ENCODE measurements at regions not wholly inside any gene's neighbourhood (a gene's known extent, or its start where the extent isn't known, plus 50 kb on each side); places are given as distances from the start of the nearest gene placed in this dataset.

DNA sequence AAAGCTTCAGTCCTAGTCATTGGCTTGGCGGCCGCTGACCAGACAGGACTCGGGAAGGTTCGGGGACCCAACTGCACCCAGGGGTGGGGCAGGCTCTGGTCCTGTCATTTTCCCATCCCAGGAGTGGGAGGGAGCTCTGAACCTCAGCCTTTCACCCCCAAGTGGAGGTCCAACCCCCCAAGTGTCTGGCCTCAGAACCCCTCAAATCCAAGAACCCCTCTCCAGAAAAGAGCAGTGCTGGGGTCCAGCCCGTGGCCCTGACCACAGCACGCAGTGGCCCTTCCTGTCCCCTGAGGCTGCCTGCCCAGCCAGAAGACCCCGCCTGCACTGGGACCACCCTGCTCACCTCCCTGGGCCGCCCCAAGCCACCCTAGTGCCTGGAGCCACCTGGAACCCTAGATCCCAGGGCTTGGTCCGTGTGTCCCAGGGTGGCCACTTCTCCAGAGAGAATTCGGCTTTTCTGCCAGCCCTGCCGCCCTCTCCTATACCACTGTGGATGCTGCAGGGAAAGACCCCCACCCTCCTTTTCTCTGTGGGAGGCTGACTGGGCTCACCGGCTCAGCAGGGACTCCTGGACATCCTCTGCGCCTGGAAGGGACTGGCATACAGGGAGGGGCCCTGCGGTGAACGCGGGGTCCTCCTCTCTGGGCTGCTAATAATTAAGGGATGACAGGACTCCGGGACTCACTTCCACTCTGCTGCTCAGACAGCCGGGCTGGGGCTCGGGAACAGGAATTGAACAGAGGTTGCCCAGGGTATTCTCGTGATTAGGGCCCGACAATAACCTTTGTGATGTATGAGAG lies 326.9 kb upstream of the SFSWAP start:
- no peaks in the 10 kb centered on the region for H3K4me1 ChIP-seq
- H3K9me3 ChIP-seq: no peaks in the 10 kb centered on the region
- H3K36me3 ChIP-seq: no peaks in the 10 kb centered on the region
- no peak for TF ChIP-seq POLR2A (IDR thresholded peaks at IDR 0.05)
- TF ChIP-seq, protein P1, sequence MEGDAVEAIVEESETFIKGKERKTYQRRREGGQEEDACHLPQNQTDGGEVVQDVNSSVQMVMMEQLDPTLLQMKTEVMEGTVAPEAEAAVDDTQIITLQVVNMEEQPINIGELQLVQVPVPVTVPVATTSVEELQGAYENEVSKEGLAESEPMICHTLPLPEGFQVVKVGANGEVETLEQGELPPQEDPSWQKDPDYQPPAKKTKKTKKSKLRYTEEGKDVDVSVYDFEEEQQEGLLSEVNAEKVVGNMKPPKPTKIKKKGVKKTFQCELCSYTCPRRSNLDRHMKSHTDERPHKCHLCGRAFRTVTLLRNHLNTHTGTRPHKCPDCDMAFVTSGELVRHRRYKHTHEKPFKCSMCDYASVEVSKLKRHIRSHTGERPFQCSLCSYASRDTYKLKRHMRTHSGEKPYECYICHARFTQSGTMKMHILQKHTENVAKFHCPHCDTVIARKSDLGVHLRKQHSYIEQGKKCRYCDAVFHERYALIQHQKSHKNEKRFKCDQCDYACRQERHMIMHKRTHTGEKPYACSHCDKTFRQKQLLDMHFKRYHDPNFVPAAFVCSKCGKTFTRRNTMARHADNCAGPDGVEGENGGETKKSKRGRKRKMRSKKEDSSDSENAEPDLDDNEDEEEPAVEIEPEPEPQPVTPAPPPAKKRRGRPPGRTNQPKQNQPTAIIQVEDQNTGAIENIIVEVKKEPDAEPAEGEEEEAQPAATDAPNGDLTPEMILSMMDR (IDR thresholded peaks at IDR 0.05): no peak
- DNase-seq: no peak
- WGBS, 2 donors: 58 to 59% methylated on average over 2 to 16 of the region's 21 CpGs
- intact Hi-C loops (cut with DNase I): no loop called here
- H3K4me3 ChIP-seq (replicated peaks in 1 of 3): no peak overlapping the region
- H3K27ac ChIP-seq: no peak overlapping the region
- no peaks in the 10 kb centered on the region for H3K27me3 ChIP-seq

DNA sequence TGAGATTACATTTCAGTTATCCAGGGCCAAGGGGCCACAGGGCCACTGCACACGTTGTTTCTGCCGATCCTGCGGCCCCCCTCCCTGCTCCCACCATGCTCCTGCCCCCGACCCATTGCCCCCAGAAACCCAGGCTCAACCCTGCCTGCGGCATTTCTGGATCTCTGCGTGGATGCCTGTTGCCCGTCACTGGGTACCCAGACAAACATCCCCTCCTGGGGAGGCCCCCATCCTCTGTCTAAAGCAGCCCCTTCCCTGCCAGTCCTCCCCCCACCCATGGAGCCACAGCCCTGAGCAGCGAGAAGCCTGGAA lies 326.4 kb upstream of the SFSWAP start:
- DNase-seq: no peak
- no peak for TF ChIP-seq POLR2A (IDR thresholded peaks at IDR 0.05)
- TF ChIP-seq, protein P1 (IDR thresholded peaks at IDR 0.05): no peak
- Histone ChIP-seq H3K9me3 (no peaks in the 10 kb centered on the region), H3K27ac (no peak overlapping the region), H3K27me3 (no peaks in the 10 kb centered on the region), H3K36me3 (no peaks in the 10 kb centered on the region), H3K4me1 (no peaks in the 10 kb centered on the region), H3K4me3 (replicated peaks in 1 of 3) (no peak overlapping the region)
- 53 to 64% methylated on average over 7 to 8 of the region's 8 CpGs for WGBS, 2 donors
- intact Hi-C loops (cut with DNase I): no loop called here

DNA sequence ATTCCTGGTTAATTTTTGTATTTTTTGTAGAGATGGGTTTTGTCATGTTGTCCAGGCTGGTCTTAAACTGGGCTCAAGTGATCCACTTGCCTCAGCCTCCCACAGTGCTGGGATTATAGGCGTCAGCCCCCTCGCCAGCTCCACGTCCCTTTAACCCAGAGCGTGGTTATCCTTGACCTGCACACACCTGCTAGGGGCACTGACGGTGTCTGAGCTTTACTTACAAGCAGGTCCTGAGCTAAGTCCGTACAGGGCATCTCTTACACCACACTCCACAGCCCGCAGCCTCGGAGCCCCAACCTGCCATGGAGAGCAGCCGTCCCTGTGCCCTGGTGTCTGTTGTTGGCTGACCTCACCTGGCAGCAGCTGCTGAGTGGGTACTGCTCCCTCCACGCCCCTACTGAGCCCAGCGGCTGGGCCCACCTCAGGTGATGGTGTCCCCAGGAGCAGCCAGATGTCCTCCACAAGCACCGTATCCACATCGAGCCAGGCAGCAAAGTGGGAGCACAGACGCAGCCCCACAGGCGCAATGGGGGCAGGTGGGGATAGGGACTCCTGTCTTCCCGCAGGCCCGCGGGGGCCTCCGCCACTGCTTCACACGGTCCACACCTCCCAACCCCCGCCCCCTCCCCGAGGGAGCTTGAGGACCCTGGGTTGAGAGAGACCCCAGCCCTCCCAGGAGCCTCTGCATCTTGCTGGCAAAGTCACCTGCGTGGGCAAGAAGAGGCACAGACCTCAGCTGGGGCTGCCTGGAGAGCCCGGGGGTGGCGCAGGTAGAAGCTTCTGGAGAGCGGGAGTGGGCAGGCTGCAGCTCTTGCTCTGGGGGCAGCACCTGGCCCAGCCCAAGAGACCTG lies 325.4 kb upstream of the SFSWAP start:
- WGBS, 2 donors: 68 to 79% methylated on average over 11 to 15 of the region's 26 CpGs
- no peaks in the 10 kb centered on the region for H3K9me3 ChIP-seq

DNA sequence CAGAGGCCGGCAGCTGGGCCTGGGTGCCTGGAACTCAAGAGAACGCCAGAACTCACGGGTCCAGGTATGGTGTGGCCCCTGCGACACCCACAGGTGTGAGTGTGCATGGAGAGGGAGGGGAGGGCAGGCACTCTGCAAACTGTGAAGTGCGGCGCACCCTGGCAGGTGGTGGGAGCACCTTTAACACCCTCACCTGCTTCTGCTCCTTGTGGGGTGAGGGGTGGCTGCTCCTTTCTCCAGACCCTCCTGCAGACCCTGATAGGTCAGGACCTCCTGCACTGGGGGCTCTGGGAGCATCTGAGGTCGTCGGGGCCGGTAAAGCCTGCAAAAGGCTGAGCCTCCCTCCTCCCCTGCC lies 324.7 kb upstream of the SFSWAP start:
- Histone ChIP-seq H3K27me3 (no peaks in the 10 kb centered on the region), H3K4me1 (no peaks in the 10 kb centered on the region), H3K36me3 (no peaks in the 10 kb centered on the region), H3K27ac (no peak overlapping the region), H3K9me3 (no peaks in the 10 kb centered on the region), H3K4me3 (replicated peaks in 1 of 3) (no peak overlapping the region)
- intact Hi-C loops (cut with DNase I): no loop called here
- TF ChIP-seq, protein P1 (IDR thresholded peaks at IDR 0.05): no peak
- TF ChIP-seq POLR2A (IDR thresholded peaks at IDR 0.05): no peak
- WGBS, 2 donors: 47 to 48% methylated on average over 4 to 8 of the region's 9 CpGs
- DNase-seq: no peak

More for the DNA sequence above, 325.4 kb upstream of the SFSWAP start:
- Histone ChIP-seq H3K4me3 (replicated peaks in 1 of 3) (no peak overlapping the region), H3K36me3 (no peaks in the 10 kb centered on the region), H3K27ac (no peak overlapping the region), H3K27me3 (no peaks in the 10 kb centered on the region), H3K4me1 (no peaks in the 10 kb centered on the region)
- DNase-seq: no peak
- no peak for TF ChIP-seq POLR2A (IDR thresholded peaks at IDR 0.05)
- TF ChIP-seq, protein P1 (IDR thresholded peaks at IDR 0.05): no peak
- intact Hi-C loops (cut with DNase I): no loop called here

DNA sequence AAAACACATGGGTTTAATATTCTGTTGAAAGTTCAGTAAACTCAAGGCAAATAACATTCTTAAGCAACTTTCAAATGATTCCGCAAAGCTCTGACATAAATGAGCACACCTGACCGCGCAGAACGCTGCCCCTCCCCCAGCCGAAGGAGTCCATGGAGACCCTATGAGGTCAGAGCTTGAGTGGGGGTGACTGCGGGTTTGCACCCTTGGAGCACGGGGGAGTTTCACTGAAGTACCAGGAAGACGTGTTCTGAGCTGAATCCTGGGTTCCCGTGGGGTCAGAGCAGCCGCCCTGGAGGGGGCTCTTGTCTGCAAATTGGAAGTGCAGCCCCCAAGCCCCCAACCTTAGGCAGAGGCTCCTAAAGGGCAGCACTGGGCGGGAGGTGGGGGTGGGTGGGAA lies 324.1 kb upstream of the SFSWAP start:
- Histone ChIP-seq H3K4me3 (replicated peaks in 1 of 3) (no peak overlapping the region), H3K36me3 (no peaks in the 10 kb centered on the region), H3K27me3 (no peaks in the 10 kb centered on the region), H3K9me3 (no peaks in the 10 kb centered on the region), H3K27ac (no peak overlapping the region), H3K4me1 (no peaks in the 10 kb centered on the region)
- 65 to 70% methylated on average over 11 of the region's 11 CpGs for WGBS, 2 donors
- DNase-seq: no peak
- intact Hi-C loops (cut with DNase I): no loop called here
- TF ChIP-seq, protein P1 (IDR thresholded peaks at IDR 0.05): no peak
- no peak for TF ChIP-seq POLR2A (IDR thresholded peaks at IDR 0.05)
